HG03045 (cell line): ENCODE measurements at regions not wholly inside any gene's neighbourhood (a gene's known extent, or its start where the extent isn't known, plus 50 kb on each side); places are given as distances from the start of the nearest gene placed in this dataset.
"Not testable (repeated sequence)": the region's sequence is repeated elsewhere in the genome, so short reads cannot be mapped to it uniquely, and the experiment has no call there.

Experiments used
- ATAC-seq: cut with Tn5 transposase; IDR thresholded peaks from one replicate; pipeline ENCODE4 v1.9.1; 2021; ENCODE audit warnings: mild to moderate bottlenecking, moderate library complexity; ENCODE audit not compliant: unreplicated experiment

- no peak for ATAC-seq
These were observed 692.9 kb downstream of the GBE1 start for GRCh38 chr3:81068546-81068945.

DNA sequence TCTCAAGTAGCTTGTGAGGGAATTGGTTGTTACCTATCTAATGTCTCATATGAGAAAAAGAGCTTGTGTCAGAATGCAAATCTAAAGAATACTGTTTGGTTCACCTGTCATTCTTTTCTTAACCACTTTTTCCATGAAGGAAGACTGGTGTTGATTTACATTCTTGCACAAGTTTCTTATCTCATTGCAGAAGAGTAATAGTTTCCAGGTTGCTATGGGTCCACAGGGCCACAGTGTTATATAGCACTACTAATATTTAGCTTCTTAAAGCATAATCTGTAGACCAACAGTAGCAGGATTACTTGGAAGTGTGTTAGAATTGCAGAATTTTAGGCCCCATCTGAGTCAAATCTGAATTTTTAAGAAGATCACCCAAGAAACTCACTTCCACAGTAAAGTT is 697.5 kb downstream of the GBE1 start:
- no peak for ATAC-seq

DNA sequence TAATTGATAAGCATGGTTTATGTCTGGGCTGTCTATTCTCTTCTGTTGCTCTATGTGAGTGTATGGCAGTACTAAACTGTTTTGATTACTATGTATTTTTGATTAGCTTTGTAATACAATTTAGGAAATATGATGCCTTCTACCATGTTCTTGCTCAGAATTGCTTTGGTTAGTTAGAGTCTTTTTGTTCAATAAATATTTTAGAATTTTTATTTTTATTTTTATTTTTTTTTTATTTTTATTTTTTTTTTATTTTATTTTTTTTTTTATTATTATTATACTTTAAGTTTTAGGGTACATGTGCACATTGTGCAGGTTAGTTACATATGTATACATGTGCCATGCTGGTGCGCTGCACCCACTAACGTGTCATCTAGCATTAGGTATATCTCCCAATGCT is 710.3 kb downstream of the GBE1 start:
- ATAC-seq, result not testable (repeated sequence)

DNA sequence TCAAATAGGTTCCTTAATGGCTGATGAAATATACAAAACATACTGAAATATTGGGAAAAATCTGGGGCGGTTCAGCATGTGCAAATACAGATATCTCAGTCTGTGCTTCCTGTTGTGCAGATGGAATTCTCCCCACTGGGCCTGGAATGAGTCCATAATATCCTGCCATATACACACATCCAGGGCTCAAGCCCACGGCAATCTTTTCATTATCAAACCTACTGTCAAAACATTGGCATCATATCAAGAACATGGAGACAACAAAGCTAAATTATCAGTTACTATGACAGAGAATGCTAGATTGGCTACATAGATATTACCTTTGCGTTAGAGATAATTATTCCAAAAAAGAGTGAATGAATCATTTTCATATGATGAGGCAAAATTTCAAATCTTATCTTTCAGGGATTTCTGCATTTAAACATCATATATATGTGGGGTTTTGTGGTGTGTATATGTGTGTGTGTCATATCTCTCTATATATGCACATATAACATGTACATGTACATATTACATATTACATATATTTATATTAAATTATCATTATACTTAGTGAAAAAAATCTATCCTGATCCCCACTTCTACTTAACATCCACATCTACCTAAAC is 713.3 kb downstream of the GBE1 start:
- ATAC-seq, result no peak

DNA sequence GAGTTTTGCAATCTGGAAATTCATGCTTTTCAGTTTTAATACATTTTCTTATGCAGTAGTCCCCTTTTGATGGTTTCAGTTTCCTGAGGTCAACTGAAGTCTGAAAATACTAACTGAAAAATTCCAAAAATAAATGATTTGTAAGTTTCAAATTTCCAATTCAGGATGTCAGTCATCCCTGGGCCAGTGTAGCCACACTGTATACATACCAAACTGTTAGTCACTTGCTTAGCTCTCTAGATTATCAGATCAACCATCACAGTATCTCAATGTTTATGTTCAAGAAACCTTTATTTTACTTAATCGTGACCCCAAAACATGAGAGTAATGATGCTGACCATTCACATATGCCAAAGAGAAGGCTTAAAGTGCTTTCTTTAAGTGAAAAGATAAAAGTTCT is 715.5 kb downstream of the GBE1 start:
- ATAC-seq, result no peak

DNA sequence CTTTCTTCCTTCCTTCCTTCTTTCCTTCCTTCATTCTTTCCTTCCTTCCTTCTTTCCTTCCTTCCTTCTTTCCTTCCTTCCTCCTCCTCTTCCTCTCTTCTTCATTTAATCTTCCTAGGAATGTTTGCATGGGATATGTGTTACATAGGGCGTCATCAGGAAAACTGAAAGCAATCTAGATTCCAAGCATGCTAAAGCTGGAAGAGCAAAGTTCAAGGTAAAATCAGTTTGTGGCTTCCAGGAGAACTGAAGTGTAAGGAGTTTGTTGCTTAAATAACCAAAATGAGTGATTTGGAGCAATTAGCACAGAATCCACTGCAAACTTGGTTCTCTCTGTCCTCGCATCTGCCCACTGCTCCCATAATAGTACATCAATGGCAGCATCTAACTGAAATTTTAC is 716.2 kb downstream of the GBE1 start:
- no peak for ATAC-seq

DNA sequence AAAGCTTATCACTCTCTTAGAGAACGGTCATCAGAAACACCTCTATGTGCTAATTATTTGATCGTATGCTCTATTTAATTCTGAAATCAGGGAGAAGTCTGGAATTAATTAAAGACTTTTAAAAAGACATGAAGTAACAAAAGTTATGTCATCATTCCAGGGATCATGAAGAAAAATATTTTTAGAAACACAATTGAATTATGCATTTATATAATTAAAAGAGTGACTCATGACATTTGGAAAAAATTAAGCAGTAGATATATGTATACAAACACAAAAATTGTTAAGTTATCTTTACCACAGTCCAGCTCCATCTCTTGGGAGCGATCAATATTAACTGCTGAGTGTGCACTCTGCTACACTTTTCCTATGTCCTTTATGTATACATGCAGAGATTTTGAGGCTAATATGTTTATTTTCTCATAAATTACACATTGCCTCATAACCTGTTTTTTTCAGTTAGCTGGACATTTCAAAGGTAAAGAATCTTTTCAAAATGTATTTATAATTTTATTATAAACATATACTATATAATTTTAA is 717.7 kb downstream of the GBE1 start:
- no peak for ATAC-seq

- ATAC-seq, result no peak
These were observed 718.4 kb downstream of the GBE1 start for GRCh38 chr3:81043009-81043408.

GRCh38 chr3:81041331-81041730 is 720.1 kb downstream of the GBE1 start:
- ATAC-seq, result no peak

DNA sequence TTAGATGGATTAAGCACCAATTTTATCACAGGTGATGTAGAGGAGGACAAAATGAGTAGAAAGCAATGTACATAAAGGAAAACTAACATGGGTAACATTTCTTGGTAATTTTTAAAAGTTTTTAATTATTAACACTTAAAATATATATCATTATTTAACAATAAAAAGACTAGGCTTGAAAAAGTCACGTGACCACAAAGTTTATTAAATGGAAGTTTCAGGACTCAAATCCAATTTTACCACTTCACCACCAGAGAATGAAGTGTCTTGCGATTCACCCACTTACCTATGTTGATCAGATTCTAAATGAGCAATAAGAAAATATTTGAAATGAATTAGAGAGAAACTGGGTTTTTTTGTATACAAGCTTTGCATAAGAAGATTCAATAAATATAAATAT is 721.3 kb downstream of the GBE1 start:
- no peak for ATAC-seq

DNA sequence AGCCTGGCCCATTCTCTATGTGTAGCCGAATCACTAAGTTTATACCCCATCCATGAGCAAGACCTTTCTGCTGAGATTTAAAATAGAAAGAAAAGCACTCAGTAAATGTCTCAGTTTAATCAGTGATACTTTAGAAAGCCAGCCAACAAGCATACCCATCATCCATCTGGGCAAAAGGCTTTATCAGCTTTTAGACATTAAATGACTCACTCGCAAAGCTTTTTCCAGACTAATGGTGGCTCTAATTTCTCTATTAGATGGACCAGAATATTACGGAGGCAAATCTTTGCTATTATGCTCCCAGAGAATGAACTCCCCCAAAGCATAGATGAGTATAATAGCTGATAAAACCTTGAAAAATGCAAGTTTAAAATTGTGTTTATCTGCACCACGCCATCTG is 727.8 kb downstream of the GBE1 start:
- ATAC-seq, result no peak

- ATAC-seq, result no peak
These were observed 728.3 kb downstream of the GBE1 start for GRCh38 chr3:81033185-81033584.

GRCh38 chr3:81029861-81030260 is 731.6 kb downstream of the GBE1 start:
- ATAC-seq, result no peak

DNA sequence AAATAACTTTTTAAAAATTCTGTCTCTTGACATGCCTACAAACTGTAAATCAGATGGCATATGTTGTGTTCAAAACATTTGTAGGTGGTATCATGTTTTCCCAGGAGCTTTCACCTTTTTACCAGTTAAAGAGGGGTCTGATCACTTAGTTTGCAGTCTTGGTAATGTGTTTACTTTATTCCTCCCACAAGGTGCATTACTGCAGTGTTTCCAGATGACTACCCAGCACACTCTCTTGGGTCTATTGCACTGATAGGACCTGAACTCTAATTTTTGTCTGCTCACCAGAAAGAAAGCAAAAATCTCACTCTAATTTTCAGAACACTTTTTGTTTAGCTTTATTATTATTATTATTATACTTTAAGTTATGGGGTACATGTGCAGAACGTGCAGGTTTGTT is 734.1 kb downstream of the GBE1 start:
- no peak for ATAC-seq

DNA sequence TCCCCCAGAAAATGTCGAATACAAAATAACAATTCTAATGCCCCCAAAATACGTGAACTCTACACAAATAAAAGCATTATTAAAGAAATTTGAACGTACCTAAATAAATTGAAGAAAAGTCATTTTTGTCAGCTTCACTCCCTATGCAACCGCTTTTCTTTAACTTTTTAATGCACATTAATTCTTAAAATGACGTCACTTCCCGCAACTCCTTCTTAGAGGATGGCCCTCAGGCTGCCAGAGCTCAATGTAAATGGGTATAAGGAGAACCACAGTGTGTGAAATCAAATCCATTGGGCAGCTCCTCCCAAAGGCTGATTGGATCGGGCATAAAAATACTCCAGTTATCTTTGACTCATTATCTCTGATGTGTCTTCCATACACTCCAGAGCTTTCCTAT is 736.9 kb downstream of the GBE1 start:
- no peak for ATAC-seq

GRCh38 chr3:81022339-81022738 is 739.1 kb downstream of the GBE1 start:
- ATAC-seq, result no peak

DNA sequence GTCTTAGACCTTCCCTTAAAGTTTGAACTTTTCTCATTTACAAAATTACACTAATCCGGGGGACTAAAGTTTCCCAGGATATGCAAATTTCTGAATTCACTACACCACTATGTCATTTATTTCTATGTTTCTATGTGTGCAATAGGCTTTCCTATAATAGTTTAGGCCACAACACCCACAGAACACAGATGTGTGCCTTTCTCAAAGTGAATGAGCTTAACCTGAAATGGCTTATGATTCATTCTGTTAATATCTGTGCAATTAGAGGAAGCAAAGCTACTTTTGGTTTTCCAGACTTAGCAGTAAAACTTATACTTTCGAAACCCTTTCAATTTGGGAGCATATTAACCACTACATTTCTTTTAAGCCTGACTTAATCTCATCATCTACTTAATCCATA is 748.1 kb downstream of the GBE1 start:
- no peak for ATAC-seq

- no peak for ATAC-seq
These were observed 755.5 kb downstream of the GBE1 start for GRCh38 chr3:81005992-81006391.

DNA sequence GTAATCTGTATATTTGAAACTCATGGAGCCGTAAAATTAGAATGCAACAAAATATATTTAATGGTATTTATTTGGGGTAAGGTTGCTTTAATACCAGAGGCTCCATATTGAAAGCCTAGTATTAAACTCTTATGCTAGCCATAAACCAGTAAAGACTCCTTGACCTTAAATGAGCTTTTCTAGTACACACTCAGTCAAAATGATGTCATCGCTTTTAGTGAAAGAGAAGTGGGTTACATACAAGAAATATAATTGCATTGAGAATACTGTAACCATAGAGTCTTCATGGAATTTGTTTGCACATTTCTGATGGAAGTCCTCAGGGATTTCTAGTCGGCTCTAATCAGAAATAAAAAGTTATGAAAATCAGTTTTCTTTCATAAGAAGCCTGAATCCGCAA is 757.6 kb downstream of the GBE1 start:
- no peak for ATAC-seq

DNA sequence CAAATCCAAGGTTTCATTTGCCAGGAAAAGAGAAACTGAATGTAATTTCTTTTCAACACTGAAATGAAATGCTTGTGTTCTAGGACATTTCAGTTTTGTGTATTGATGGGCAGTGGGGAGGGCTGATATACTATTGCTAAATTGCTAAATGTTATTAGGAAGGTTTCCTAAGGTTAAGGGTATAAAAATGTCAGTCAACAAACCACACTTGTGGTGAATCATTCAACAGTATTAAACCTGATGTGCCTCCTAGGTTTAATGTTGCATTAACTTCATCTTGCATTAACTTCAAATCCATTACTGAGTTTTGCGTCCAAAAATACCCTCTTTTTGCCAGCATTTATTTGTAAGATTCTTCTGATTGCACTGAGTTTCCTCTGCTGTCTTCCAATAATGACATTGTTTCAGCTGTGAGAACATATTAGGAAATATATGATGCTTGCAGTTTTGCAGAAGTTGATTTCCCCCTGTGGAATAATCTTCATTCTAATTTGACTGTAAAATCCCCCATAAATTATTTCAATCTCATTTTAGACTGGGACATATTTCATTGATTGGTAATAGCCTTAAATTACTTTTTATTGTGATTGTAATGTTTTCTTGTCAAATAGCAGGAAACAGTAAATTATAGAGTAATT is 758.3 kb downstream of the GBE1 start:
- no peak for ATAC-seq

DNA sequence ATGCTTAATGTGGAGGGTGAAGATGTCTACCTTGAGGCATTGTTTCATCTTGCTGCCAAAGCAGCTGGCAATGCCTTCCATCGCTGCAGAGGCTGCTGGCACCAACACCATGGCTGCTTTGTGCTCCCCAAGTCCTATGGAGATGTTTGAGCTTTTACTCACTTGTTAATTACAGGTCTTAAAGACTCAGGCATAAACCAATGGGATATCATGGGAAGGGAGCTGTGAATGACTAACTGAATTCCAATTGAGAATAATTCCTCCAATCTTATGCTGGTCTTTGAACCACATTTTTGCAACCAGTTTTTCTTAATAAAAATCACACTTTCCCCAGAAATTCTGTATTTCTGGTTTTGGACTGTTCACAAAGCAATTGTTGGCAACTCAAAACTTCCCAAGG is 762.0 kb downstream of the GBE1 start:
- no peak for ATAC-seq

DNA sequence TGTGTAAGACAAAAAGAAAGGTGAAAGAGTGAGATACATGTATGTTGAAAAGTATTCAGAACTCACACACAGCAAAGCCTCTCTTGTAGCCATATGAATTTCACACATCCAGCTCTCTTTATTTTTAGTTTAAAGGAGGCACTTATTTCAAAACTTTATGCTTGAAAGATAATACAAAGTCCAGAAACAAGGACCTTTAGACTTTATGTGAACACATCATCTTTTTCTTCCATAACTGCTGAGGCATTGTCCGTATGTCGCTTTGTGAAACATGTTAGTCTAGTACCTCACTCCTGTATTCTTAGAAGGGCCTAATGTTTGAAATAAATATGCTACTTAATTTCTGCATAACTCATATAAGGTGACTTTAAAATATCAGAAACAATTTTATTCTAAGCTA is 763.4 kb downstream of the GBE1 start:
- no peak for ATAC-seq

DNA sequence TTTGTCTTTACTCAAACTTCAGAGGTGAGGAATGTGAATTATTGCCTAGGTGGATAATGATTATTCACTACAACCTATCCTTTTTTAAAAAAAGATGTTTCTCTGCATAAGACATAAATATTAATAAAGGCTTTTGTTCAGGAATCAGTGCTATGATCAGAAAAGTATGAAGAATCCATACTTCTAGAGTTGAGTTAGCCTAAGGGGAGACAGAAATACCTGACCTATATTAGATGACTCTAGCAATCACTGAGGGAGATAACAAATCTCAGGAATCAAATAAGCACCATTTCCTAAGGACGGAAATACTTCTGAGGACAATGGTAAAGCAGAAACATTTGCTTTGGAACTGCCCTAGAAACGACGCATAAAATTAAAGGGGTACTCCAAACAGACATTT is 763.8 kb downstream of the GBE1 start:
- no peak for ATAC-seq
